Keratinocyte (primary cell): ENCODE measurements at regions not wholly inside any gene's neighbourhood (a gene's known extent, or its start where the extent isn't known, plus 50 kb on each side); places are given as distances from the start of the nearest gene placed in this dataset.

Experiments used
- EZH2 ChIP-seq: IDR thresholded peaks from one replicate; pipeline ENCODE4 v1.6.1; 2012; ENCODE audit warnings: inconsistent platforms, mild to moderate bottlenecking, low read length, moderate library complexity
- TF ChIP-seq, protein P1 (sequence below), 3 experiments: IDR thresholded peaks in 1 of 3; conservative IDR thresholded peaks in 1 of 3; optimal IDR thresholded peaks in 1 of 3; 2 replicates in 2 of 3; 3 replicates in 1 of 3; pipeline versions ENCODE3 to v1.5.1; 2011; ENCODE audit warnings: low read length in 3 of 3, mild to moderate bottlenecking in 3 of 3, moderate library complexity in 2 of 3, control low read depth in 1 of 3, inconsistent platforms in 1 of 3; ENCODE audit not compliant: insufficient read depth in 2 of 3; ENCODE audit errors: extremely low read depth in 1 of 3

DNA sequence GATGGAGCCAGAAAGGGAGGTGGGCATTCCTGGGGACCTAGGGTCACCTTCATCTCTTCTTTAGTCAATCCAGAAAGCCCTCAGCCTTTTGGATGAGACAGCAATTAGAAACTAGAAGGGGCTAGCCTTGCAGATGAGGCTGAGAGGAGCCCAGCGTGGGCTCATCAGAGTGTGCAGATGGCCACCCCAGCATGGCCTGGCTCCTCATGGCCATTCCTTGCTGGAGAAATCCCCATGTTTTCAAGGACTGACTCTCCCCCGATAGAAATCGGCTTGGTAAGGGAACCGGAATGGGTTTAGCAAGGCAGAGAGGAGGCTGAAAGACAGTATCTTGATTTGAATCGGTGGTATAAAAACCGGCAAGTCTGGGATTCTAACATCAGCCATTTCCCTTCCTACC is 274.6 kb downstream of the BUD13 start:
- TF ChIP-seq, protein P1, sequence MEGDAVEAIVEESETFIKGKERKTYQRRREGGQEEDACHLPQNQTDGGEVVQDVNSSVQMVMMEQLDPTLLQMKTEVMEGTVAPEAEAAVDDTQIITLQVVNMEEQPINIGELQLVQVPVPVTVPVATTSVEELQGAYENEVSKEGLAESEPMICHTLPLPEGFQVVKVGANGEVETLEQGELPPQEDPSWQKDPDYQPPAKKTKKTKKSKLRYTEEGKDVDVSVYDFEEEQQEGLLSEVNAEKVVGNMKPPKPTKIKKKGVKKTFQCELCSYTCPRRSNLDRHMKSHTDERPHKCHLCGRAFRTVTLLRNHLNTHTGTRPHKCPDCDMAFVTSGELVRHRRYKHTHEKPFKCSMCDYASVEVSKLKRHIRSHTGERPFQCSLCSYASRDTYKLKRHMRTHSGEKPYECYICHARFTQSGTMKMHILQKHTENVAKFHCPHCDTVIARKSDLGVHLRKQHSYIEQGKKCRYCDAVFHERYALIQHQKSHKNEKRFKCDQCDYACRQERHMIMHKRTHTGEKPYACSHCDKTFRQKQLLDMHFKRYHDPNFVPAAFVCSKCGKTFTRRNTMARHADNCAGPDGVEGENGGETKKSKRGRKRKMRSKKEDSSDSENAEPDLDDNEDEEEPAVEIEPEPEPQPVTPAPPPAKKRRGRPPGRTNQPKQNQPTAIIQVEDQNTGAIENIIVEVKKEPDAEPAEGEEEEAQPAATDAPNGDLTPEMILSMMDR (optimal IDR thresholded peaks at IDR 0.05 in 1 of 3, IDR thresholded peaks at IDR 0.05 in 1 of 3, conservative IDR thresholded peaks at IDR 0.05 in 1 of 3; ENCODE audit: extremely low read depth in 1 of 3, insufficient read depth in 2 of 3, low read length in 3 of 3): no peak
- TF ChIP-seq EZH2: no peak
